ENCODE measurements at regions not wholly inside any gene's neighbourhood (a gene's known extent, or its start where the extent isn't known, plus 50 kb on each side); places are given as distances from the start of the nearest gene placed in this dataset.

GRCh38 chr4:158074851-158075250 is 98.0 kb downstream of the GASK1B start:
- intact Hi-C loops (cut with DNase I; ENCODE audit: low total_unique reads): no loop called here

GRCh38 chr4:158071931-158072330 is 100.9 kb downstream of the GASK1B start:
- no peaks in the 10 kb centered on the region for H3K27me3 ChIP-seq (replicated peaks in 1 of 7)
- H3K27ac ChIP-seq: no peak overlapping the region
- H3K36me3 ChIP-seq: no peaks in the 10 kb centered on the region
- no peaks in the 10 kb centered on the region for H3K9me3 ChIP-seq
- no peak for DNase-seq
- TF ChIP-seq CTCF (IDR thresholded peaks at IDR 0.05 in 8 of 11, conservative IDR thresholded peaks at IDR 0.05 in 3 of 11): no peak
- no peak for TF ChIP-seq POLR2A (IDR thresholded peaks at IDR 0.05)
- TF ChIP-seq POLR2AphosphoS5 (IDR thresholded peaks at IDR 0.05): no peak
- WGBS, 5 donors: 71 to 86% (median 75%) methylated on average over 4 of the region's 4 CpGs
- no peak overlapping the region for H3K4me3 ChIP-seq
- intact Hi-C loops (cut with DNase I; ENCODE audit: low total_unique reads): no loop called here
- no peaks in the 10 kb centered on the region for H3K4me1 ChIP-seq

More at GRCh38 chr4:158074851-158075250, 98.0 kb downstream of the GASK1B start:
- no peak for TF ChIP-seq POLR2AphosphoS5 (IDR thresholded peaks at IDR 0.05)
- TF ChIP-seq POLR2A (IDR thresholded peaks at IDR 0.05): no peak
- TF ChIP-seq CTCF (IDR thresholded peaks at IDR 0.05 in 8 of 11, conservative IDR thresholded peaks at IDR 0.05 in 3 of 11): no peak
- no peak for DNase-seq
- Histone ChIP-seq H3K9me3 (no peaks in the 10 kb centered on the region), H3K4me3 (no peak overlapping the region), H3K36me3 (no peaks in the 10 kb centered on the region), H3K27ac (no peak overlapping the region), H3K4me1 (no peaks in the 10 kb centered on the region), H3K27me3 (replicated peaks in 1 of 7) (no peaks in the 10 kb centered on the region)
- WGBS, 5 donors: 92 to 96% (median 93%) methylated on average over 5 of the region's 5 CpGs

- intact Hi-C loops (cut with DNase I; ENCODE audit: low total_unique reads): no loop called here
- no peak overlapping the region for H3K4me3 ChIP-seq
- H3K36me3 ChIP-seq: no peaks in the 10 kb centered on the region
- no peak overlapping the region for H3K27ac ChIP-seq
- TF ChIP-seq CTCF (IDR thresholded peaks at IDR 0.05 in 8 of 11, conservative IDR thresholded peaks at IDR 0.05 in 3 of 11) (no peak), POLR2A (IDR thresholded peaks at IDR 0.05) (no peak), POLR2AphosphoS5 (IDR thresholded peaks at IDR 0.05) (no peak)
- no peaks in the 10 kb centered on the region for H3K27me3 ChIP-seq (replicated peaks in 1 of 7)
- H3K9me3 ChIP-seq: no peaks in the 10 kb centered on the region
- 54 to 80% (median 75%) methylated on average over 1 of the region's 1 CpG for WGBS, 5 donors
- H3K4me1 ChIP-seq: no peaks in the 10 kb centered on the region
- no peak for DNase-seq
Measured at GRCh38 chr4:158068068-158068467, 104.8 kb downstream of the GASK1B start.

GRCh38 chr4:158067646-158068045 is 105.2 kb downstream of the GASK1B start:
- intact Hi-C loops (cut with DNase I; ENCODE audit: low total_unique reads): no loop called here
- no peak for DNase-seq
- 80 to 95% (median 90%) methylated on average over 2 of the region's 2 CpGs for WGBS, 5 donors
- no peaks in the 10 kb centered on the region for H3K4me1 ChIP-seq
- TF ChIP-seq CTCF (IDR thresholded peaks at IDR 0.05 in 8 of 11, conservative IDR thresholded peaks at IDR 0.05 in 3 of 11) (no peak), POLR2A (IDR thresholded peaks at IDR 0.05) (no peak)
- no peaks in the 10 kb centered on the region for H3K9me3 ChIP-seq
- no peaks in the 10 kb centered on the region for H3K36me3 ChIP-seq
- H3K27ac ChIP-seq: peak overlapping the region in 1 of 8 donors; percentile 28
- H3K4me3 ChIP-seq: no peak overlapping the region
- H3K27me3 ChIP-seq (replicated peaks in 1 of 7): no peaks in the 10 kb centered on the region

Data from spleen (tissue), 11 donors.